ENCODE measurements at regions not wholly inside any gene's neighbourhood (a gene's known extent, or its start where the extent isn't known, plus 50 kb on each side); places are given as distances from the start of the nearest gene placed in this dataset.

DNA sequence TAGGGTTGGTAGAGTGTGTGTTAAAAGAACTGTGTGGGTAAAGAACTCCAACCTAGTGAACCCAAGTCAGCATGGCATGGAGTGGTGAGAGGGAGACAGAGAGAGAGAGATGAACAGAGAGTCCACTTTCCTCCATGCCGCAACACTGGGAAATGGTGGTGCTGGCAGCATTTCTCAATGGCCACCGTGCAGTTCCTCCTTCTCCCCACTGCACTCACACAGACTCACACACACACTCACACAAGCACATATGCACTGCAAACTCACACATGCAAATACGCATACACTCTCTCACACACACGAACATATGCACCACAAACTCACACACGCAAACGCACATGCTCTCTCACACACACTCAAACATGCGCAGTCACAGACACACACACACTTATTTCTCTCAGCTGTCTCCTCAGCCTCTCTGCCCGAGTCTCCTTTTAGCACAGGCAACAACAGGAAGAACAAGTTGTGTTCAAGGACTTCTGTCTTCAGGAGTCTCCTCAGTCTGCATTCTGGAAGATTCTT, 66.5 kb upstream of the LY86 start:
- TF ChIP-seq, protein P1, sequence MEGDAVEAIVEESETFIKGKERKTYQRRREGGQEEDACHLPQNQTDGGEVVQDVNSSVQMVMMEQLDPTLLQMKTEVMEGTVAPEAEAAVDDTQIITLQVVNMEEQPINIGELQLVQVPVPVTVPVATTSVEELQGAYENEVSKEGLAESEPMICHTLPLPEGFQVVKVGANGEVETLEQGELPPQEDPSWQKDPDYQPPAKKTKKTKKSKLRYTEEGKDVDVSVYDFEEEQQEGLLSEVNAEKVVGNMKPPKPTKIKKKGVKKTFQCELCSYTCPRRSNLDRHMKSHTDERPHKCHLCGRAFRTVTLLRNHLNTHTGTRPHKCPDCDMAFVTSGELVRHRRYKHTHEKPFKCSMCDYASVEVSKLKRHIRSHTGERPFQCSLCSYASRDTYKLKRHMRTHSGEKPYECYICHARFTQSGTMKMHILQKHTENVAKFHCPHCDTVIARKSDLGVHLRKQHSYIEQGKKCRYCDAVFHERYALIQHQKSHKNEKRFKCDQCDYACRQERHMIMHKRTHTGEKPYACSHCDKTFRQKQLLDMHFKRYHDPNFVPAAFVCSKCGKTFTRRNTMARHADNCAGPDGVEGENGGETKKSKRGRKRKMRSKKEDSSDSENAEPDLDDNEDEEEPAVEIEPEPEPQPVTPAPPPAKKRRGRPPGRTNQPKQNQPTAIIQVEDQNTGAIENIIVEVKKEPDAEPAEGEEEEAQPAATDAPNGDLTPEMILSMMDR (IDR thresholded peaks at IDR 0.05) = no peak
- no peak for TF ChIP-seq POLR2AphosphoS5 (IDR thresholded peaks at IDR 0.05; ENCODE audit: low read depth, low read length)
- no peak for TF ChIP-seq SIN3A (IDR thresholded peaks at IDR 0.05; ENCODE audit: borderline replicate concordance, insufficient read depth, low read depth, low read length)
